GM18508 (cell line): ENCODE measurements at regions not wholly inside any gene's neighbourhood (a gene's known extent, or its start where the extent isn't known, plus 50 kb on each side); places are given as distances from the start of the nearest gene placed in this dataset.
"Not testable (repeated sequence)": the region's sequence is repeated elsewhere in the genome, so short reads cannot be mapped to it uniquely, and the experiment has no call there.

Experiments
- ATAC-seq: cut with Tn5 transposase; IDR thresholded peaks from one replicate; pipeline ENCODE4 v1.9.1; 2021; ENCODE audit warnings: moderate number of reproducible peaks; ENCODE audit not compliant: insufficient read depth, unreplicated experiment

GRCh38 chr4:26197018-26197779 lies 123.6 kb upstream of the RBPJ start:
- ATAC-seq = peak; percentile 84

GRCh38 chr4:26198931-26199330 lies 121.9 kb upstream of the RBPJ start:
- not testable (repeated sequence) for ATAC-seq

DNA sequence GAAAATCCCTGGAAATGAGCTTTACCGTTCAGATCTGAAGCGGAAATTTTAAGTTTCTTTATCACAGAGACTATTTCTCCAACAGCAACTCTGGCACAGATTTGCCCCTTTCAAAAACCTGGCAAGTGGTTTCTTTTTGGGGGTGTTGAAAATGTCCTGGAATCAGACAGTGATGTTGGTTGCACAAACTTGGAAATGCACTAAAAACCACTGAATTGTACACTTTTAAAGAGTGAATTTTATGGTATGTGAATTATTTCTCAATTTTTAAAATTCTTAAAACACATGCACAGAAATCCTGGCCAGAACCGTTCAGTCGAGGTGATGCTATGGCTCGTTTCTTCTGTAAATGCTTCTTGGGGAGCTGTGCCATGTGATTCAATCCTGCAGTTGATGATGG lies 121.2 kb upstream of the RBPJ start:
- no peak for ATAC-seq

DNA sequence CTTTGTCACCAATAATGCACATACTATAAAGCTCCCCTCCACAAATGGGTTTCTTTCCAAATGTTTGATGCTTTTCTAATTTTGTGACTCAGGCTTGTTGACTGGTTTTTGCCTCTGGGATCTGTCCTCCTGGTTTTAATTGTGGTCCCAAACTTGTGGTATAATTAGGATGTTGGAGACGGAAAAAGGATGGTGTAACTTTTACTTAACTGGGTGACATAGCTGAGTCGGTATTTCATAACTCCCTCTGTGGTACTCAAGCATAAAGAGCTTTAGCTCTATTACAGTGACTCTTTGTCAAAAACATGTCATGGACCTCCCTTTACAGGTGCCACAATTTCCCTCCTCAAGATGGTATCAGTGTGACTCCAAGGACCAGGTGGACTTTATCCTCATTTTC lies 119.7 kb upstream of the RBPJ start:
- ATAC-seq = no peak

DNA sequence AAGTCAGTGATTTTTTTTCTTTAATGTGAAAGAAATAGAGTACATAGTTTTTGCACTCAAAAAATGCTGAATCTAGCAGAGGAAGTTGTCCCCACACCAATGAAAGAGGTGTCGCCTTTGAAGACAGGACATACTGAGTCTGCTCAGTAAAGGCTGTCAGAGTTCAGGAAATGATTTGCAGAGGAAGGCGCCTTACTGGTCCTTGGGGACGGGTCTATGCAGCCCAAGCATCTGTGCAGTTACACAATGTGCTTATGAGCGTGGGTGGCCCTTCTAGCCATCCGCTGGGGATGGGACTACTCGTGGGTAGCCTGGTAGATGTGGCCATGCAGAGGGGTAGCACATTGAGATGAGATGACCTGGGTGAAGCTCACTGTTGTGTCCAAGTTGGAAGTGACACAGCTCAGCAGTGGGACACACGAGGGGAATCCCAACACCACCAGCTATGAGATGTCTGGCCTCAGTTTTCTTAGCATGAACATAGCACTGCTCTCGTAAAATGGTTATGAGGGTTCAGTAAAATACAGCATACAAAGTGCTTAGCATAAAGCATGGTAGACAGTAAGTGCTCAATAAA lies 116.5 kb upstream of the RBPJ start:
- no peak for ATAC-seq

DNA sequence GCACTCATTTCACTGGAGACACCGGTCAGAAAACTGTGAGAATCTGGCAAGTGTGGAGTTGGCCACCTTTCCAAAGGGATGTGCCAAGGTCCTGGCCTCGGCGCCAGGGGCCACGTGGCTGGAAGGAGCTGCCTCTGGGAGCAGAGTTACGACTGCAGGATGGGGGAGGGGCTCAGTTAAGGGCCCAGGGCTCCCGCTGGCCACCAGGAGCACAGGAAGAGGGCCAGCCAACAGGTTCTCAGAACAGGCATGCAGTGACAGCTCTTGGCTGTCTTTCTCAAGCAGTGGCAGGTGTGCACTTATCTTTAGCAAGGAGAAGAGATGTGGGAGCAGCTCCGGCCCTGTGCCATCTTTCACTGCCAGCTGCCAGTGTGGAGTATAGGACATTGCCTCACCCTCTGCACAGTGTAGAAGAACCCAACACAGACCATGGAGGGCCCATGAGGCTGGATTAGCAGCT lies 115.9 kb upstream of the RBPJ start:
- ATAC-seq = no peak

- no peak for ATAC-seq
Measured at GRCh38 chr4:26206339-26206738, 114.5 kb upstream of the RBPJ start.

DNA sequence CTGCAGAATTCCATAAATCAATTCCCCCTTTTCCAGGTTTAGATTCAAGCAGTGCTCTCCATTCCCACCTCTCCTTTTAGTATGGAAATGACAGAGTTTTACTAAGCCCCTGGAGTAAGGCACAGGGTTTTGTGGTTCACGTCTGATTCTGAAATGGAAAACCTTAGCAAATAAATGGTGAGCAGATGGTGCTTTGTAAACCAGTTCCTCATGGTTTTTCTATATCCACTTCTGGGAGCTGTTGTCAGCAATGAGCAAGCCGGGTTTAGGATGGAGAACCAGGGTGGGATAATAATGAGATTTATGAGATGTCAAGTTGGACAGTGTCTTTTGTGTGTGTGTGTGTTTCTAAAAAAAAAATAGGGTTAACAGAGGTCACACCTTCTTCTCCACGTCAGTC lies 113.8 kb upstream of the RBPJ start:
- no peak for ATAC-seq

GRCh38 chr4:26207631-26208030 lies 113.2 kb upstream of the RBPJ start:
- no peak for ATAC-seq

DNA sequence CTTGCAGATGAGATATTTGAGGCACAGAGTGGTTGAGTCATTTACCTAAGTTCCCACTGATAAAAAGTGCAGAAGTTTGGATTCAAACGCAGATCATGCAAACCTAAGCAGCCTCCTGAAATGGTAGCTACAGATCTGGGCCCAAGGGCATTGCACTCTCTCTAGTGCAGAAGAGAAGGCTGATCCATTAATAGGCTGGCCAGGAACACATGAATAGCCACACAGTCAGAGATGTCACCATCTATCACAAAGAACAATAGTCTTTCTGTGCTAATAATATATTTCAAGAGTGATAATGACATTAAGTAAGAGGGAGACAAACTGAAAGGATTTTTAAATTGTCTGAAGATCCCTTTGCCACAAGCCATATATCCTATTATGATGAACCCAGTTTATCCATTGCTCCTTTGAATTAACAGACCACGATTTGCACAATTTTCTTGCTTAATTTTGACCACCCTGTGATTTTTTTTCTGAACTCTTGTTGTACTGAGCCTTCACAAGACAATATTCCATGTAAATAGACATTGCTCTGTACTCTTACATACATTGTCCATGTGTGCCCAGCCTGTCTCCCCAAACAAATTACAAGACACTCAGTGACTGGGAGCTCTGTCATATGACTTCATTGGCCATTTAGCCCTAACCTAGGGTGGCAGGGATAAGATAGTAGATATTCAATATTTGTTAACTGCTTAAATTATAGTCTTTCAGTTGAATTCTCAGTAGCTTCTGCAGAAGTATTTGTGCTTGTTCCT lies 112.4 kb upstream of the RBPJ start:
- ATAC-seq = no peak

GRCh38 chr4:26209378-26209777 lies 111.4 kb upstream of the RBPJ start:
- not testable (repeated sequence) for ATAC-seq

GRCh38 chr4:26212528-26212927 lies 108.3 kb upstream of the RBPJ start:
- no peak for ATAC-seq

- no peak for ATAC-seq
Measured at GRCh38 chr4:26213317-26213716, 107.5 kb upstream of the RBPJ start.

DNA sequence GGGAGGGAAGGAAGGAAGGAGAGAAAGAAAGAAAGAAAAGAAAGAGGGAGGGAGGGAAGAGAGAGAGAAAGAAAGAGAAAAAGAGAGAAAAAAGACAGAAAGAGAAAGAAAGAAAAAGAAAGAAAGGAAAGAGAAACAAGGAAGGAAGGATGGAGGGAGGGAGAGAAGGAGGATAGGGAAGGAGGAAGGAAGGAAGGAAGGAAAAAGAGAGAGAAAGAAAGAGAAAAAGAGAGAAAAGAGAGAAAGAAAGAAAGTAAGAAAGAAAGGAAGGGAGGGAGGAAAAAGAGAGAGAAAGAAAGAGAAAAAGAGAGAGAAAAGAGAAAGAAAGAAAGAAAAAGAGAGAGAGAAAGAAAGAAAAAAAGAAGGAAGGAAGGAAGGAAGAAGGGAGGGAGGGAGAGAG lies 105.8 kb upstream of the RBPJ start:
- no peak for ATAC-seq

DNA sequence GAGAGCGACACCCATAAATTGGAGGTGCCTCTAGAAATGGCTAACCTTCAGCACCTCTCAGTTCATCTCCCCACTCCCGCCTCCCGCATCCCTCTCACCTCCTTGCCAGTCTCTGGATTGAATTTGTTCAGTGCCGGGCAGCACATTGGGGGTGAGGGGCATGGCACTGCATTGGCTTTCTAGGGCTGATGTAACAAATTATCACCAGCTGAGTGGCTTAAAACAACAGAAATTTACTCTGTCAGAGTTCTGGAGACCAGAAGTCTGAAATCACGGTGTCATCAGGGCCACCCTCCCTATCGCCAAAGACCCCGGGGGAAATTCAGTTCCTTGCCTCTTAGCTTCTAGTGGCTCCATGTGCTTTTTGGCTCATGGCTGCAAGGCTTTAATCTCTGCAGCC lies 105.1 kb upstream of the RBPJ start:
- ATAC-seq = no peak

DNA sequence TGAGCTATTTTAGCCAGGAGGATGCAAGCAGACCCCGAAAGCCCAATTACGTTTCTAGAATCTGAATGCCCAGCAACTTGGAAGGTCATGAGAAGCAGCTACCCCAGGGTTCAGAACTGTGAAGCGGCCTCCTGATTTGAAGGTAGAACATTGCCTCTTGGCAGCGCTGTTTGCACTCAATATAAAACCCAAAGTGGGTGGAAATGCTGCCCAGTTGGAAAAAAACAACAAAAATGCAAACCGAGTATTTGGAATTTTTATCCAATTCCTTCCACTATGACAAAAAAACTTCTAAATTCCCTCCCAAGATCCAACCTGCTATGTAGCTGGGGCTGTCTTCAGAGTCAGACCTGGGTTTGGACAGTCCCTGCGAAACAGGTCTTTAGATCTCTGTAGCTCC lies 103.3 kb upstream of the RBPJ start:
- ATAC-seq = no peak

- ATAC-seq = peak; percentile 76
Measured at GRCh38 chr4:26217961-26218676, 102.7 kb upstream of the RBPJ start.

DNA sequence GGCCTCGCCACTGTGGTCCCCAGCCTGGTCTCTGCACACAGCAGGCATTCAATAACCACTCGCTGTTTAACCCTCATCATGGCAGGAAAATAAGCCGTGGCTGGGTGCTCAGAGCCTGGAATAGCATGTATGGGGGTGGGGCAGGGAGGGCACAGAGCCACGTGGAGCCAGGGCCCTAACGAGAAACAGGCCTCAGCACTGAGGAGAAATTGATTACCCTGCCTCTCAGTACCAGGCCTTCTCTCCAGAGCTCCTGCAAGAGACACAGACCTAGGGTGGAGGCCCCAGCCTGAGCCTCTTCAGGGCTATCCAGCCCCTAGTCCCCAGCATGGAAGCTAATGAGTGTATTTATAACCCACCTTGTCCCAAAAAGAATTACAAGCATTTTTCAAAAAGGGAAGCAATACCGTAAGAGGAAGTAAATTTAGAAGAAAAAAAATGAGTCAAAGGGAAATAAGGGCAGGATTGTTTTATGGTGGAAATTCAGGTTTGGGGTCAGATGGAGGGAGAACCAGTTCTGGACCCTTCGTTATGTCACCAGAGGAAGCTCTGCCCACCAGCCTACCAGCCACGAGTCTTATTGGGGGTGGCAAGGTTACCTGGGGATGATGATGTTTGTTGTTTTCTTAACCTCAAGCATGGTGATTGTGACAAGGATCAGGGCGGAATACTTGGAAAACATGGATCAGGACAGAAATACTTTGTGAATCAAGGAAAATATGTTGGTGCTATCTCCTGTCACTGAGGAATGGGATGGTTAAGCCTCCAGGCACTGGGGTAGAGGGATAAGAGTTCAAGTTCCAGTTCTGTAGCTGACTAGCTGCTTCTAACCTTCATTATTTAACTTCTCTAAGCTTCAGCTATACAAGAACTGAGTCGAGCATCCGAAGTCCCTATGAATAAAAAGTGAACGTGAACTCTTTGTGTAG lies 101.9 kb upstream of the RBPJ start:
- peak; percentile 7 for ATAC-seq

- ATAC-seq = no peak
Measured at GRCh38 chr4:26220696-26221095, 100.1 kb upstream of the RBPJ start.

GRCh38 chr4:26223155-26223554 lies 97.7 kb upstream of the RBPJ start:
- no peak for ATAC-seq
